ENCODE measurements at regions not wholly inside any gene's neighbourhood (a gene's known extent, or its start where the extent isn't known, plus 50 kb on each side); places are given as distances from the start of the nearest gene placed in this dataset.

GRCh38 chr6:43871284-43871683 is 101.3 kb downstream of the VEGFA start:
- no peaks in the 10 kb centered on the region for H3K36me3 ChIP-seq
- no peak for DNase-seq
- H3K4me1 ChIP-seq, result no peaks in the 10 kb centered on the region
- TF ChIP-seq POLR2A (IDR thresholded peaks at IDR 0.05) (no peak), CTCF (IDR thresholded peaks at IDR 0.05) (no peak), EP300 (IDR thresholded peaks at IDR 0.05) (no peak), POLR2AphosphoS5 (IDR thresholded peaks at IDR 0.05) (no peak)
- no peak overlapping the region for H3K4me3 ChIP-seq
- intact Hi-C loops (cut with DNase I), result no loop called here
- H3K27me3 ChIP-seq, result peaks cover 0 to 4% (median 0%) of the 10 kb centered on the region in 3 donors
- H3K27ac ChIP-seq, result no peak overlapping the region
- WGBS, 2 donors, result 85 to 94% methylated on average over 1 of the region's 1 CpG
- no peaks in the 10 kb centered on the region for H3K9me3 ChIP-seq

GRCh38 chr6:43870660-43871061 is 100.7 kb downstream of the VEGFA start:
- no peaks in the 10 kb centered on the region for H3K36me3 ChIP-seq
- intact Hi-C loops (cut with DNase I), result no loop called here
- H3K27me3 ChIP-seq, result peaks cover 0 to 10% (median 0%) of the 10 kb centered on the region in 3 donors
- H3K4me3 ChIP-seq, result no peak overlapping the region
- no peak for DNase-seq
- H3K9me3 ChIP-seq, result no peaks in the 10 kb centered on the region
- H3K4me1 ChIP-seq, result no peaks in the 10 kb centered on the region
- TF ChIP-seq POLR2A (IDR thresholded peaks at IDR 0.05), result no peak
- no peak for TF ChIP-seq CTCF (IDR thresholded peaks at IDR 0.05)
- no peak for TF ChIP-seq EP300 (IDR thresholded peaks at IDR 0.05)
- TF ChIP-seq POLR2AphosphoS5 (IDR thresholded peaks at IDR 0.05), result no peak
- WGBS, 2 donors, result 46 to 66% methylated on average over 3 of the region's 3 CpGs
- no peak overlapping the region for H3K27ac ChIP-seq

- WGBS, 2 donors, result 83 to 84% methylated on average over 8 of the region's 8 CpGs
- Histone ChIP-seq H3K4me3 (no peak overlapping the region), H3K4me1 (no peaks in the 10 kb centered on the region), H3K27me3 (peaks cover 0 to 16% (median under 1%) of the 10 kb centered on the region in 3 donors), H3K9me3 (no peaks in the 10 kb centered on the region), H3K27ac (no peak overlapping the region), H3K36me3 (no peaks in the 10 kb centered on the region)
- DNase-seq, result no peak
- TF ChIP-seq POLR2AphosphoS5 (IDR thresholded peaks at IDR 0.05) (no peak), CTCF (IDR thresholded peaks at IDR 0.05) (no peak), POLR2A (IDR thresholded peaks at IDR 0.05) (no peak), EP300 (IDR thresholded peaks at IDR 0.05) (no peak)
- intact Hi-C loops (cut with DNase I), result no loop called here
Measured at GRCh38 chr6:43869792-43870659, 100.0 kb downstream of the VEGFA start.

GRCh38 chr6:43869079-43869710 is 99.2 kb downstream of the VEGFA start:
- Histone ChIP-seq H3K27ac (no peak overlapping the region), H3K36me3 (no peaks in the 10 kb centered on the region), H3K4me3 (no peak overlapping the region), H3K4me1 (no peaks in the 10 kb centered on the region), H3K9me3 (no peaks in the 10 kb centered on the region), H3K27me3 (peaks cover 0 to 23% (median 5%) of the 10 kb centered on the region in 3 donors)
- intact Hi-C loops (cut with DNase I), result no loop called here
- TF ChIP-seq CTCF (IDR thresholded peaks at IDR 0.05), result no peak
- WGBS, 2 donors, result 75 to 77% methylated on average over 12 of the region's 12 CpGs
- DNase-seq, result no peak

Data from sigmoid colon (tissue), 6 donors.